OCI-LY1 (cell line): ENCODE measurements at regions not wholly inside any gene's neighbourhood (a gene's known extent, or its start where the extent isn't known, plus 50 kb on each side); places are given as distances from the start of the nearest gene placed in this dataset.

Experiments used
- EZH2 ChIP-seq: fragments of 200-600 bp; sonication (generic), shearing (Covaris generic); IDR thresholded peaks from 2 replicates; pipeline ENCODE4 v1.8.0; 2017; ENCODE audit warnings: borderline replicate concordance, mixed run types, mild to moderate bottlenecking, antibody characterized with exemption, low read length, moderate library complexity, mixed read lengths
- TF ChIP-seq, protein P1 (sequence below): fragments of 200-600 bp; sonication (generic), shearing (Covaris generic); IDR thresholded peaks from 2 replicates; pipeline ENCODE4 v1.5.1; 2017; ENCODE audit warnings: mild to moderate bottlenecking, antibody characterized with exemption, low read length, moderate library complexity, mixed read lengths

DNA sequence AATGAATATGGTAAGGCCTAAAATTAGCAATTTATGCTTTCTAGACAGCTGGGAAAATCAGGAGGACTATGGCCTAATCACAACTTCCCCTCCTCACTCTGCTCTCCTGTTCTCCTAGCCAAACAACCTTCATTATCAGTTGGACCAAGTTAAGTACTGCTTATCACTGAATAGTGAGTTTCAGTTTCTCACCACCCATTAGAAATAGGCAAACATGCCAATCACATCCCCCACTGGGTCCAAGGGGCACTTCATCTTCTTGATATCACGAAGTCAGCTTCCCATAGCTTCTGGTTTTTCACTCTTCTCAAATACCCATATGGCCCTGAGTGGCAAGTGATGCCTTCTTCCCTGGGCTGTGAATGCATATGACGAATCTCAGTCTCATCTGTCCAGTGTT, 689.6 kb downstream of the SLITRK5 start:
- TF ChIP-seq, protein P1, sequence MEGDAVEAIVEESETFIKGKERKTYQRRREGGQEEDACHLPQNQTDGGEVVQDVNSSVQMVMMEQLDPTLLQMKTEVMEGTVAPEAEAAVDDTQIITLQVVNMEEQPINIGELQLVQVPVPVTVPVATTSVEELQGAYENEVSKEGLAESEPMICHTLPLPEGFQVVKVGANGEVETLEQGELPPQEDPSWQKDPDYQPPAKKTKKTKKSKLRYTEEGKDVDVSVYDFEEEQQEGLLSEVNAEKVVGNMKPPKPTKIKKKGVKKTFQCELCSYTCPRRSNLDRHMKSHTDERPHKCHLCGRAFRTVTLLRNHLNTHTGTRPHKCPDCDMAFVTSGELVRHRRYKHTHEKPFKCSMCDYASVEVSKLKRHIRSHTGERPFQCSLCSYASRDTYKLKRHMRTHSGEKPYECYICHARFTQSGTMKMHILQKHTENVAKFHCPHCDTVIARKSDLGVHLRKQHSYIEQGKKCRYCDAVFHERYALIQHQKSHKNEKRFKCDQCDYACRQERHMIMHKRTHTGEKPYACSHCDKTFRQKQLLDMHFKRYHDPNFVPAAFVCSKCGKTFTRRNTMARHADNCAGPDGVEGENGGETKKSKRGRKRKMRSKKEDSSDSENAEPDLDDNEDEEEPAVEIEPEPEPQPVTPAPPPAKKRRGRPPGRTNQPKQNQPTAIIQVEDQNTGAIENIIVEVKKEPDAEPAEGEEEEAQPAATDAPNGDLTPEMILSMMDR, result no peak
- no peak for TF ChIP-seq EZH2
